Fibroblast of pulmonary artery (primary cell): ENCODE measurements at regions not wholly inside any gene's neighbourhood (a gene's known extent, or its start where the extent isn't known, plus 50 kb on each side); places are given as distances from the start of the nearest gene placed in this dataset.

Experiments used
- DNase-seq: peaks from one replicate; pipeline ENCODE4 v3.0.0-alpha.2; 2010; ENCODE audit warnings: low read depth
- H3K4me3 ChIP-seq: replicated peaks from 2 replicates; pipeline ENCODE4 v1.5.1; 2011; ENCODE audit warnings: low read depth, mild to moderate bottlenecking, control low read depth, low read length, moderate library complexity
- CTCF ChIP-seq: IDR thresholded peaks from 2 replicates; pipeline ENCODE4 v1.5.1; 2011; ENCODE audit warnings: mild to moderate bottlenecking, control low read depth, low read length, inconsistent platforms; ENCODE audit errors: missing control alignments

- H3K4me3 ChIP-seq, result no peak overlapping the region
- TF ChIP-seq CTCF, result no peak
- DNase-seq, result no peak
Observed at GRCh38 chr4:71283642-71284257, 55.1 kb upstream of the SLC4A4 start.

- no peak for TF ChIP-seq CTCF
Observed at GRCh38 chr4:71287305-71287704, 51.5 kb upstream of the SLC4A4 start.

GRCh38 chr4:71288875-71289274 lies 49.9 kb upstream of the SLC4A4 start:
- no peak for DNase-seq
- no peak overlapping the region for H3K4me3 ChIP-seq
- TF ChIP-seq CTCF, result no peak

More at GRCh38 chr4:71287305-71287704, 51.5 kb upstream of the SLC4A4 start:
- no peak overlapping the region for H3K4me3 ChIP-seq
- DNase-seq, result no peak
